Nucleus accumbens (tissue), 56 donors: ENCODE measurements at regions not wholly inside any gene's neighbourhood (a gene's known extent, or its start where the extent isn't known, plus 50 kb on each side); places are given as distances from the start of the nearest gene placed in this dataset.
"Not testable (repeated sequence)": the region's sequence is repeated elsewhere in the genome, so short reads cannot be mapped to it uniquely, and the experiment has no call there.

Experiments
- DNase-seq, 56 donors: peaks; one replicate each; lab custom pipeline; 2025; lab: John Stamatoyannopoulos, UW

DNA sequence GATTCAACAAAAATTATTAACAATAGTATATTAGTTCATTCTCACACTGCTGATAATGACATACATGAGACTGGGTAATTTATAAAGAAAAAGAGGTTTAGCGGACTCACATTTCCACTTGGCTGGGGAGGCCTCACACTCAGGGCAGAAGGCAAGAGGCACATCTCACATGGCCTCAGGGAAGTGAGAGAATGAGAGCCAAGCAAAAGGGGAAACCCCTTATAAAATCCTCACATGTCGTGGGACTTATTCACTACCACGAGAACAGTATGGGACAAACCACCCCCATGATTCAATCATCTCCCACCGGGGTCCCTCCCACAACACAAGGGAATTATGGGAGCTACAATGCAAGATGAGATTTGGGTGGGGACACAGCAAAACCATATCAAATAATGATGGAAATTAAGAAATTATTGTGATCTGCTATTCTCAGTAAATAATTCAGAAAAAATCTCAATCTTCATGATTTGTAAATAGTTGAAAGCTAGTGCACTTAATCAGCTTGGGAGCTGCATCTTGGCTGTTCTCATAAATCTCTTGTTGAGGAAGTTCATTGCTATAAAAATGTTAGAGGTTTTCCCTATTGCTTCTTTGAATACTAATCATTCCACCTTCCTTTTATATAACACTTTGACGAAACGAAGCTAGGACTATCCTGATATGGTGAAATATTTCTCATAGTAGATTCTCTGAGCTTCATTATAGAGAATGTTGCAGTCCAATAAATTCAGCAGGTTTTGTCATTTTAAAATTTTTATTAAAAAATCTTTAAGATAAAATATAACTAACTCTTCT is 179.2 kb downstream of the SPDYE17 start:
- DNase-seq: not testable (repeated sequence)

GRCh38 chr7:76852362-76852761 is 179.8 kb downstream of the SPDYE17 start:
- not testable (repeated sequence) for DNase-seq

GRCh38 chr7:76851617-76852016 is 180.5 kb downstream of the SPDYE17 start:
- DNase-seq: not testable (repeated sequence)

DNA sequence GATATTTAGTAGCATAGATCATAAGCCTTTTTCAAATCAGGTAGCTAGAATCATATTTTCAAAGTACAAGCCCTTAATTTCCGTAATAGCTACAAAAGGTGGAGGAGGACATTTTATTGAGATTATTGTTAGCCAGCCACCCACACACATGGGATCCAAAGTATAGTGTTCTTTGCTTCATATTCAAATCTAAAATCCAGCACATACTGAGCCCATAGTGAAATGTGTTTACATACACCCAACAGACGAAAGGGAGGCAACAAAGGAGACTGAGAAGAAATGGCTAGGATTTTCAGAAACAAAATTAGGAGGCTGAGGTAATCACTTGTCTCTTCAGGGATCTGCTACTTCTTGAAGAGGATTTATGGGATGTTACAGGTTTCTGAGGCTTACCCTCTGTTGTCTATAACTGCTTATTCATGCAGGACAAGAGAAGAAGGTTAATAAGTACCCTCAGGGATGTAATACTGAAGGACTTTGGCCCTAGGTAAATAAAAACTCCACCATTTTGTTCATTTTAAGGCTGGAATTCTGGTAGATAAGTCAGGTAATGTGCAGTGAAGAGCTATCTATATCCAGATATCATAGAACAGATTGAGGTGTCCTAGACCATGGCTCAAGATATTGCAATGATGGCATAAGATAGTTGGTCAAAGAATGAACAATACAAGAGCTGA is 182.1 kb downstream of the SPDYE17 start:
- not testable (repeated sequence) for DNase-seq

DNA sequence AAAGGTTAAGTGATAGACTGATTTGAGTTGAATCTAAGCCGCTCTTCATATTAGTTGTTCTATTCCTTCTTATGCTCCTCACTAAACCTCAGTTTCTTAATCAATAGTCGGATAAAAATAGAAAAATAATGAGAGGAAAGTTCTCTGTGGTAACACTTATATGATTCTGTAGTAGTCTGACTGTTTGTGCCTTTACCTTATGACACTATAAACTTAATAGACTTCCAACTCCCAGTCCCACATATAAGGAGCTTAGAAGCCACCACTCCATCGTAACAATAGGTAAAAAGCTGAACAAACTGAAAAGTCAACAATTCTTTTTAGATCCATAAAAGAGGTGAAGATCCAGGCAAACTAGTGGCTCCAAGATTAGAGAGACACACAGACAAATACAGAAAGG is 192.3 kb downstream of the SPDYE17 start:
- DNase-seq: not testable (repeated sequence)

DNA sequence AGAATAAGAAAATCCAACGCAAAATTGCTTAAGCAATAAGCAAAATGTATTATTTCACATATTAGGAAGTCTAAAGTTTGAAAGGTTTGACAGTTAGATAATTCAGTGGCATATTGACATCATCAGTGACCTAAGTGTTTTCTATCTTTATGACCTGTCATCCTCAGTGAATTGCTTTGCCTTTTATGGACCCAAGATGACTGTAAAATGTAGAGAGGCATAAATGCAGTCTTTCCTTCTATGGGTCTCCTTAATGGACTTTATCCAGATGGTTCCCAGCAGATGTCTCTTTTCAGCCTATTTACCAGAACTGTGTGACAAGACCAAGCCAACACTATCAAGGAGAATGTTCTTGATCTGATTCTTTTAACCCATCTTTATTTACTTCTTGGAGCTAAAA is 192.9 kb downstream of the SPDYE17 start:
- DNase-seq: not testable (repeated sequence)

GRCh38 chr7:76838357-76838756 is 193.8 kb downstream of the SPDYE17 start:
- DNase-seq: not testable (repeated sequence)

- not testable (repeated sequence) for DNase-seq
These were observed 202.2 kb upstream of the POMZP3 start for GRCh38 chr7:76829233-76829632.

DNA sequence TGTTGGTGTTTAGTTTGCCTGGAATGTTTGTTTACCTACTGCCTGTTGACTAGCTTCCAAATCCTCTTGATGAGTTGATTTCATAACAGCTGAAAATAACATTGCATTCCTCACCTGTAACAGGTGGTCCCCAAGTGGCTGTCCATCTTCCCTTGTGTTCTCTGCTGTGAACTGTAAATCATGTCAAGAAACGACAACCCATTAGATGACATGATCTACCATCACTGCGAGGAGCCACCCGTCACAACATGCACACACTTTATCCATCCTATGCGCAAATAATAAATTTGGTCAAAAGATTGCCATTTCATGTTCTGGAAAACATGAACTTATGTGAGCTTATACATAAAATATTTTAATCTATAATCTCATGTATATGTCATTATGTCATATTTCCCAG is 199.1 kb upstream of the POMZP3 start:
- DNase-seq: not testable (repeated sequence)

- not testable (repeated sequence) for DNase-seq
These were observed 182.8 kb upstream of the POMZP3 start for GRCh38 chr7:76809856-76810255.

DNA sequence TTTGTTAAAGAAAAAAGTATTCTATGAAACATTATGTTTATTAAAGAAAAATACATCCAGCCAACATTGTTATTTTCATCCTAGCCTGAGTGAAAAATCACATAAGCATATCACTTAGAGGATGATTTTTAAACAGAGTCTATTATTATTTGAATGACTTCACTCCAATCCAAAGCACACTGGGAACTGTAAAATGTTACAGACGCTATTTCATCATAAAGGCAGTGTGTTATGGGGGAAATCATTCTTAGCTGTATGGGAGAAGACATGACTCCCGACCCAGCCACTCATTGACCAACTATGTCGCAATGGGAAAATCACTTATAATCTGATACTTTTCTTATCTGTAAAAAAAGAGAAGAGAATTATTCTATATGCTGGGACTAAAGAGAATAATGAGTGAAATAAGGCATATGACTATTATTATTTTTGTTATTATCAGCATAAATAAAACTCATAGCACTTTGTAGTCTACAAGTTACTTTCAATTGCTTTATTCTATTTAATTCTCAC is 180.6 kb upstream of the POMZP3 start:
- DNase-seq: not testable (repeated sequence)

- not testable (repeated sequence) for DNase-seq
These were observed 179.4 kb upstream of the POMZP3 start for GRCh38 chr7:76806460-76806859.

DNA sequence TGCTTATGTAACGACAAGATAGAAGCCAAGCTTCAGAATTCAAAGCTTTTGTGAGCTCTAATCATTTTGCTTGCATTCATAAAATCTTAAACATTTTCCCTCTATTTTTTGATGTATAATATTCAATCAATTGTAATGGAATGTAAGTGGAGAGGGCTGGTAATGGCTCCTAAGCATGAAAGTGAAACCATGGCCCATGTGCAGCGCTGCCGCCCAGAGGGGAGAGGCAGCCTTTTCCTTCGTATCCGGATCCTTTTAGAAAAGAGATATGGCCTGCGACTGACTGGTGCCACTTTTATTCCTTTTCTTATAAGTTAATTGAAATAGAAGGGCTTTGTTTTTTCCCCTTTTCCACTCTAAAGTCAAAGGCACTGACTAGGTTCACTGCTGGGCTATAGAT is 178.9 kb upstream of the POMZP3 start:
- DNase-seq: peak in 2 of 56 donors; percentile 0 to 7

DNA sequence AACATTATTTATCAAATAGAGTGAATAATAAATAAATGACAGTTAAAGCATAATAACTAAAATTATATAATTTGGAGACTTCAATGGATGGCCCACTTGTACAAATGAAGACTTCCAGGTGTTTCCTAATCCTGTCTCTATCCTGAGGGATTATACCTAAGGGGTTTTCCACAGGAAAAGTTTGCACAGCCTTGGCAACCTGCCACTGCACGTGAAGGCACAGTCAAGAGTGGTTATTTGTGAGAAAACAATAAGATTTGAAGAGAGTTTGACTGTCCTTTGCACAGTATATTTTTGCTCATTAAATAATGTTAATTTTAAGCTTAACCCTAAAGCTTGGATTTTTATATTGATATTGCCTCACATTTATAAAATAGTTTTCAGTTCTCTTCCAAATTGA is 178.2 kb upstream of the POMZP3 start:
- DNase-seq: not testable (repeated sequence)

DNA sequence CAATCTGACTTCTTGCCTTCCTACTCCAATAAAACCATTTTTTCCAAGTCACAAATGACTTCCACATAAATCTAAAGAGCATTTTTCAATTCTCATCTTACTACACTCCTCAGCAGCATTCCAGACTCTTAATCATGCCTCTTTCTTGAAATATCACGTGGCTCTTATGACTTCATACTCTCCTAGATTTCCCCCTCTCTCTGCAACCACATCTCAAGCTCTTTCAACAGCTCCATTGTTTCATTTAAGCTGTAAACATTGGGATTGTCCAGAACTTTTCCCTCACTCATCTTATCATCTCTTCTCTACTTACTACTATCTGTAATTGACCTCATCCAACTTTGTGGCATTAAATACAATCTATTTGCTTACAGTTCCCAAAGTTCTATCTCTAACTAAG is 170.6 kb upstream of the POMZP3 start:
- DNase-seq: not testable (repeated sequence)

- not testable (repeated sequence) for DNase-seq
These were observed 153.6 kb upstream of the POMZP3 start for GRCh38 chr7:76780693-76781092.

DNA sequence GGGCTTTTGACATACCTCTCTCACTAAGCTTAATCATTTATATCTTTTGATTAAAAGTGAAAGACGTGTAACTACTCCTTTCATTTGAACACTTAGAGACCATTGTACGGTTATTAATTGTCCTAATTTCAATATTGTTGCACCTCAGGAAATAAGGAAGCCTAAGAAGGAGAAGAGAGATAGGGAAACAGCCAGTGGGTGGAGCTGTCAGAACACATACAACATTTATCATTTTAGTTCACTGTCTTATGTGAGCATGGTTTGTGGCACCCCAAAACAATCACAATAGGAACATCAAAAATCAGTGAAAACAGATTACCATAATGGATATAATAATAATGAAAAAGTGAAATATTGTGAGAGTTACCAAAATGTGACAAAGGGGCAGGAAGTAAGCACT is 147.2 kb upstream of the POMZP3 start:
- peak in 1 of 56 donors; percentile 15 for DNase-seq

GRCh38 chr7:76771980-76772379 is 144.9 kb upstream of the POMZP3 start:
- not testable (repeated sequence) for DNase-seq

DNA sequence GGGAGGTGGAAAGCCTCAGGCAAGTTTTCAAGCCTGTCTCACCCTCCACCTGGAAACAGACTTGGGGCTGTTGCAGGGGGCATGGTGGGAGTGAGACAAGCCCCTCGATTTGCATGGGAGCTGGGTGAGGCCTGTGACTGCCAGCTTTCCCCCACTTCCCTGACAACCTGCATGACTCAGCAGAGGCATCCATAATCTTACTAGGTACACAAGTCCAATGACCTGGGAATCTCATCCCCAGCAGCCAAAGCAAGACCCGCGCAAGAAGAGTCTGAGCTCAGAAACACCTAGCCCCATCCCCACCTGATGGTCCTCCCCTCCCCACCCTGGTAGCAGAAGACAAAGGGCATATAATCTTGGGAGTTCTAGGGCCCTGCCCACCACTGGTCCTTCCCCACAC is 136.9 kb upstream of the POMZP3 start:
- not testable (repeated sequence) for DNase-seq

DNA sequence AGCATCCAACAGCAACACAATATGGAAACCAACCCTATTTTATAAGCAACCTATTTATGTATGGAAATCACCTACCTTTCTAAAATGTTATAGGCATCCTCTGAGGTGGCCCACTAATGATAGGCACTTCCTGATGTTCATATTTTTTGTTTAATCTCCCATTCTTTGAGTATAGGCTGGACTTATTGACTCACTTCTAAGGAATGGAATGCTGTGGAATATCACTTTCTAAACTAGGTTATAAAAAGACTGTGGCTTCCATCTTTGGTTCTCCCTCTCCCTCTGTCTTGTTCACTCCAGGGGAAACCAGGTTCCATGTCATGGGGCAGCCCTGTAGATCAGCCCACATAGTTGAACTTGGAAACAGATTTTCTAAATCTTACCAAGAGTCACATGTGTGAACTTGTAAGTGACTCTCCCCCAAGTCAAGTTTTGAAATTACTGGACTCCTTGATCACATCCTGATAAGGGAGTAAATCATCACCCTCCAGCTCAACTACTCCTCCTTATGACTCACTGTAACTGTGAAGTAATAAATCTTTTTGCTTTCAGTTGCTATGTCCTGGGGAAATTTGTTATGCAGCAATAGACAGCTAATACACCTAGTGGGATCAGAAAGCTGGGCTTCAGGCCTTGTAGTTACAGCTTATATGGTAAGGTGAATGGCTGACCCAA is 133.6 kb upstream of the POMZP3 start:
- not testable (repeated sequence) for DNase-seq

DNA sequence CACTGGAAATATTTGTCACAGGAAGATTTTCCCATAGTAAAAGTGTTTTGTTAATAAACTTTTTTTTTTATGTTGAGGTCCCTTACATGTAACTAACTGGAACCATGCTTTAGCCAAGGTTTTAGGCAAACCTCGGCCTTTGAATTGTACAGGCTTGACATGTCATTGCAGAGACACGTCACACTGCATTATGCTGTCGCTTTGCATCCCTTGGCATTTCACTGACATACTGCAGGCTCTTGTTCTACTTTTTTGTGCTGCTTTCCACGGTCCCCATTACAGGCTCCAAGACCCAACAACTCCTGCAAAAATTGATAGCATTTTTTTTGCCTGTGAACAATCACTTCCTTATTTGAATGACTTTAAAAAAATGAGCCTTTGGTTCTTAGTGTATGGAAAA is 112.5 kb upstream of the POMZP3 start:
- not testable (repeated sequence) for DNase-seq
